OCI-LY1 (cell line): ENCODE measurements at regions not wholly inside any gene's neighbourhood (a gene's known extent, or its start where the extent isn't known, plus 50 kb on each side); places are given as distances from the start of the nearest gene placed in this dataset.

Experiments
- H2AFZ ChIP-seq: fragments of 200-600 bp; sonication (generic), shearing (Covaris generic); 2 replicates; pipeline ENCODE4 v1.6.0; 2014; ENCODE audit warnings: antibody characterized with exemption, mild to moderate bottlenecking, low read length
- H3F3A ChIP-seq: fragments of 200-600 bp; sonication (generic), shearing (Covaris generic); 2 replicates; pipeline ENCODE4 v1.6.0; 2014; ENCODE audit warnings: mild to moderate bottlenecking, antibody characterized with exemption, low read length, moderate library complexity; ENCODE audit not compliant: insufficient read depth
- H3K27ac ChIP-seq: fragments of 200-600 bp; sonication (generic); 2 replicates; pipeline ENCODE4 v1.5.1; 2014; ENCODE audit warnings: low read length, mixed run types, mild to moderate bottlenecking, low read depth; ENCODE audit not compliant: poor library complexity, severe bottlenecking
- H3K27me3 ChIP-seq: fragments of 200-600 bp; sonication (generic); 2 replicates; pipeline ENCODE4 v1.6.0; 2014; ENCODE audit warnings: antibody characterized with exemption, mild to moderate bottlenecking, low read length, moderate library complexity; ENCODE audit not compliant: insufficient read depth
- H3K36me3 ChIP-seq: fragments of 200-600 bp; sonication (generic); 2 replicates; pipeline ENCODE4 v1.6.1; 2014; ENCODE audit warnings: mild to moderate bottlenecking, antibody characterized with exemption, low read length, moderate library complexity, mixed read lengths; ENCODE audit not compliant: insufficient read depth
- H3K4me1 ChIP-seq: fragments of 200-600 bp; sonication (generic); 2 replicates; pipeline ENCODE4 v1.5.1; 2014; ENCODE audit warnings: mild to moderate bottlenecking, low read length, moderate library complexity; ENCODE audit not compliant: insufficient read depth, severe bottlenecking
- H3K4me2 ChIP-seq: fragments of 200-600 bp; sonication (generic), shearing (Covaris generic); 2 replicates; pipeline ENCODE4 v1.6.1; 2014; ENCODE audit warnings: low read length
- H3K4me3 ChIP-seq: fragments of 200-600 bp; sonication (generic); 2 replicates; pipeline ENCODE4 v1.5.1; 2014; ENCODE audit warnings: low read length, low read depth, mild to moderate bottlenecking, mixed read lengths; ENCODE audit not compliant: poor library complexity, severe bottlenecking
- H3K79me2 ChIP-seq: fragments of 200-600 bp; shearing (Covaris generic); 2 replicates; pipeline ENCODE4 v1.6.1; 2016; ENCODE audit warnings: mixed run types, low read length, mixed read lengths; ENCODE audit not compliant: insufficient read depth
- H3K9ac ChIP-seq: fragments of 200-600 bp; sonication (generic), shearing (Covaris generic); 2 replicates; pipeline ENCODE4 v1.6.1; 2014; ENCODE audit warnings: mild to moderate bottlenecking, low read length, mixed read lengths
- H3K9me2 ChIP-seq: fragments of 200-600 bp; sonication (generic), shearing (Covaris generic); 2 replicates; pipeline ENCODE4 v1.6.1; 2014; ENCODE audit warnings: low read depth, mild to moderate bottlenecking, low read length, mixed read lengths
- H3K9me3 ChIP-seq: fragments of 200-600 bp; shearing (Covaris generic); 2 replicates; pipeline ENCODE4 v1.6.1; 2014; ENCODE audit warnings: low read length, mixed read lengths
- H4K20me1 ChIP-seq: fragments of 200-600 bp; sonication (generic), shearing (Covaris generic); 2 replicates; pipeline ENCODE4 v1.6.0; 2016; ENCODE audit warnings: mild to moderate bottlenecking, low read length; ENCODE audit not compliant: insufficient read depth
- CTCF ChIP-seq: fragments of 200-600 bp; sonication (generic), shearing (Covaris generic); IDR thresholded peaks from 2 replicates; pipeline ENCODE4 v1.5.1; 2017; ENCODE audit warnings: mild to moderate bottlenecking, antibody characterized with exemption, low read length, moderate library complexity, mixed read lengths
- EZH2 ChIP-seq: fragments of 200-600 bp; sonication (generic), shearing (Covaris generic); IDR thresholded peaks from 2 replicates; pipeline ENCODE4 v1.8.0; 2017; ENCODE audit warnings: borderline replicate concordance, mixed run types, mild to moderate bottlenecking, antibody characterized with exemption, low read length, moderate library complexity, mixed read lengths

GRCh38 chr9:135204177-135204576, 116.7 kb downstream of the OLFM1 start:
- Histone ChIP-seq H3K4me1 (no peaks in the 10 kb centered on the region), H3K9me3 (no peaks in the 10 kb centered on the region), H3K27ac (no peak overlapping the region), H3K36me3 (no peaks in the 10 kb centered on the region), H3K27me3 (peaks cover 23% of the 10 kb centered on the region; the same call in 1 of the 2 replicates), H3K9me2 (no peaks in the 10 kb centered on the region), H3K4me3 (no peak overlapping the region), H3K9ac (no peak overlapping the region), H3K4me2 (no peak overlapping the region), H2AFZ (no peak overlapping the region), H4K20me1 (no peaks in the 10 kb centered on the region), H3K79me2 (no peaks in the 10 kb centered on the region), H3F3A (no peaks in the 10 kb centered on the region)
- TF ChIP-seq CTCF: no peak
- TF ChIP-seq EZH2: no peak

- Histone ChIP-seq H3K4me3 (no peak overlapping the region), H3K4me1 (no peaks in the 10 kb centered on the region), H3K4me2 (no peak overlapping the region), H3K27me3 (peaks cover 2% of the 10 kb centered on the region; the same call in 1 of the 2 replicates), H3K27ac (no peak overlapping the region), H3K36me3 (no peaks in the 10 kb centered on the region), H3K9ac (no peak overlapping the region), H3F3A (no peaks in the 10 kb centered on the region), H2AFZ (no peak overlapping the region), H4K20me1 (no peaks in the 10 kb centered on the region), H3K79me2 (no peaks in the 10 kb centered on the region), H3K9me2 (no peaks in the 10 kb centered on the region), H3K9me3 (no peaks in the 10 kb centered on the region; the same call in 1 of the 2 replicates)
- TF ChIP-seq CTCF (no peak), EZH2 (no peak)
These were observed 121.7 kb downstream of the OLFM1 start for GRCh38 chr9:135209136-135209535.

- Histone ChIP-seq H3F3A (no peaks in the 10 kb centered on the region), H4K20me1 (no peaks in the 10 kb centered on the region), H3K4me1 (no peaks in the 10 kb centered on the region), H2AFZ (no peak overlapping the region), H3K4me3 (no peak overlapping the region), H3K36me3 (no peaks in the 10 kb centered on the region), H3K79me2 (no peaks in the 10 kb centered on the region), H3K9me3 (no peaks in the 10 kb centered on the region; the same call in 1 of the 2 replicates), H3K27me3 (no peaks in the 10 kb centered on the region; the same call in 1 of the 2 replicates), H3K9ac (no peak overlapping the region), H3K4me2 (no peak overlapping the region), H3K9me2 (no peaks in the 10 kb centered on the region), H3K27ac (no peak overlapping the region)
- TF ChIP-seq CTCF: no peak
- no peak for TF ChIP-seq EZH2
These were observed 122.4 kb downstream of the OLFM1 start for GRCh38 chr9:135209852-135210251.
